Endothelial cell (in vitro differentiated cells): ENCODE measurements at regions not wholly inside any gene's neighbourhood (a gene's known extent, or its start where the extent isn't known, plus 50 kb on each side); places are given as distances from the start of the nearest gene placed in this dataset.

Experiments
- DNase-seq: peaks from one replicate; pipeline ENCODE4 v3.0.0; 2021; ENCODE audit warnings: low spot score
- H3K27ac Mint-ChIP-seq: one replicate; pipeline ENCODE4 v1.8.0; 2021; ENCODE audit warnings: mixed read lengths, inconsistent platforms; ENCODE audit not compliant: unreplicated experiment
- H3K27me3 Mint-ChIP-seq: one replicate; pipeline ENCODE4 v1.8.0; 2021; ENCODE audit warnings: mild to moderate bottlenecking, moderate library complexity, mixed read lengths, inconsistent platforms; ENCODE audit not compliant: unreplicated experiment
- H3K36me3 Mint-ChIP-seq: one replicate; pipeline ENCODE4 v1.8.0; 2021; ENCODE audit warnings: mild to moderate bottlenecking, low read depth, mixed read lengths, inconsistent platforms; ENCODE audit not compliant: unreplicated experiment
- H3K4me1 Mint-ChIP-seq: one replicate; pipeline ENCODE4 v1.8.0; 2021; ENCODE audit warnings: mild to moderate bottlenecking, mixed read lengths, inconsistent platforms; ENCODE audit not compliant: unreplicated experiment
- H3K4me3 Mint-ChIP-seq: one replicate; pipeline ENCODE4 v1.8.0; 2021; ENCODE audit warnings: mild to moderate bottlenecking, mixed read lengths, inconsistent platforms; ENCODE audit not compliant: unreplicated experiment
- H3K9me3 Mint-ChIP-seq: one replicate; pipeline ENCODE4 v1.8.0; 2021; ENCODE audit warnings: mixed read lengths, inconsistent platforms; ENCODE audit not compliant: unreplicated experiment
- CTCF ChIP-seq: fragments of 200-600 bp; sonication (generic); IDR thresholded peaks from one replicate; pipeline ENCODE4 v1.5.0; 2021; ENCODE audit warnings: antibody characterized with exemption; ENCODE audit not compliant: unreplicated experiment

- Mint-ChIP-seq H3K27ac (no peak overlapping the region), H3K4me3 (no peak overlapping the region), H3K36me3 (no peaks in the 10 kb centered on the region), H3K4me1 (peaks cover 2% of the 10 kb centered on the region), H3K9me3 (no peaks in the 10 kb centered on the region), H3K27me3 (no peaks in the 10 kb centered on the region)
- TF ChIP-seq CTCF, result no peak
- DNase-seq, result no peak
Measured at GRCh38 chr2:65525616-65526231, 93.3 kb upstream of the SPRED2 start.

- Mint-ChIP-seq H3K9me3 (no peaks in the 10 kb centered on the region), H3K4me1 (peaks cover 2% of the 10 kb centered on the region), H3K36me3 (no peaks in the 10 kb centered on the region), H3K27me3 (no peaks in the 10 kb centered on the region), H3K4me3 (no peak overlapping the region), H3K27ac (no peak overlapping the region)
- no peak for TF ChIP-seq CTCF
- no peak for DNase-seq
Measured at GRCh38 chr2:65522922-65523321, 90.5 kb upstream of the SPRED2 start.

- TF ChIP-seq CTCF, result no peak
- no peak for DNase-seq
- H3K9me3 Mint-ChIP-seq, result no peaks in the 10 kb centered on the region
- no peak overlapping the region for H3K4me3 Mint-ChIP-seq
- H3K36me3 Mint-ChIP-seq, result no peaks in the 10 kb centered on the region
- no peaks in the 10 kb centered on the region for H3K27me3 Mint-ChIP-seq
- no peaks in the 10 kb centered on the region for H3K4me1 Mint-ChIP-seq
- no peak overlapping the region for H3K27ac Mint-ChIP-seq
Measured at GRCh38 chr2:65518751-65519150, 86.4 kb upstream of the SPRED2 start.

GRCh38 chr2:65514555-65515195, 82.3 kb upstream of the SPRED2 start:
- DNase-seq, result no peak
- Mint-ChIP-seq H3K9me3 (no peaks in the 10 kb centered on the region), H3K4me3 (no peak overlapping the region), H3K36me3 (no peaks in the 10 kb centered on the region), H3K4me1 (no peaks in the 10 kb centered on the region), H3K27me3 (no peaks in the 10 kb centered on the region), H3K27ac (no peak overlapping the region)
- no peak for TF ChIP-seq CTCF

- DNase-seq, result no peak
- TF ChIP-seq CTCF, result no peak
- H3K27me3 Mint-ChIP-seq, result no peaks in the 10 kb centered on the region
- H3K4me1 Mint-ChIP-seq, result no peaks in the 10 kb centered on the region
- no peaks in the 10 kb centered on the region for H3K9me3 Mint-ChIP-seq
- no peak overlapping the region for H3K4me3 Mint-ChIP-seq
- no peak overlapping the region for H3K27ac Mint-ChIP-seq
- no peaks in the 10 kb centered on the region for H3K36me3 Mint-ChIP-seq
Measured at GRCh38 chr2:65512783-65513182, 80.4 kb upstream of the SPRED2 start.
